ENCODE measurements at regions not wholly inside any gene's neighbourhood (a gene's known extent, or its start where the extent isn't known, plus 50 kb on each side); places are given as distances from the start of the nearest gene placed in this dataset.

GRCh38 chr10:121129266-121129665, 278.1 kb downstream of the WDR11 start:
- H3K4me1 Mint-ChIP-seq, result no peaks in the 10 kb centered on the region
- no peak for TF ChIP-seq CTCF (IDR thresholded peaks at IDR 0.05)
- TF ChIP-seq EZH2 (IDR thresholded peaks at IDR 0.05; ENCODE audit: borderline replicate concordance, insufficient read depth, low read depth, low read length, poor library complexity, severe bottlenecking), result no peak
- H3K27ac ChIP-seq (ENCODE audit: low read length in 2 of 2), result no peak overlapping the region
- H3K9me3 Mint-ChIP-seq (ENCODE audit: insufficient read depth), result no peaks in the 10 kb centered on the region
- no peaks in the 10 kb centered on the region for H3K27me3 Mint-ChIP-seq
- H2AFZ ChIP-seq (ENCODE audit: insufficient read depth, low read depth, low read length, poor library complexity, severe bottlenecking), result no peak overlapping the region
- H3K4me3 Mint-ChIP-seq, result no peak overlapping the region
- POLR2A ChIA-PET, result no interaction called here
- H3K36me3 ChIP-seq (replicated peaks in 1 of 2; ENCODE audit: control extremely low read depth in 1 of 2, control insufficient read depth in 1 of 2, extremely low read depth in 1 of 2, insufficient read depth in 2 of 2, low read length in 1 of 2), result no peaks in the 10 kb centered on the region
- 68% methylated on average over 3 of the region's 5 CpGs for WGBS (ENCODE audit: insufficient coverage)
- H3K9me3 ChIP-seq (ENCODE audit: control extremely low read depth in 1 of 3, control insufficient read depth in 2 of 3, insufficient read depth in 1 of 3, low read length in 2 of 3), result peaks cover 0 to 9% (median 0%) of the 10 kb centered on the region in 3 donors
- intact Hi-C loops (cut with micrococcal nuclease), result no loop called here
- H3K27me3 ChIP-seq (replicated peaks in 1 of 4; ENCODE audit: control extremely low read depth in 1 of 4, control insufficient read depth in 3 of 4, insufficient read depth in 4 of 4, low read length in 3 of 4), result no peaks in the 10 kb centered on the region
- H3K4me2 ChIP-seq (replicated peaks; ENCODE audit: low read depth, low read length, poor library complexity, severe bottlenecking), result no peak overlapping the region
- CTCF ChIA-PET, result no interaction called here
- no peak overlapping the region for H3K27ac Mint-ChIP-seq
- DNase-seq, result no peak
- no peak overlapping the region for H3K4me3 ChIP-seq (ENCODE audit: control extremely low read depth in 1 of 5, extremely low read depth in 1 of 5, insufficient read depth in 1 of 5, low read depth in 2 of 5, low read length in 4 of 5)
- no peaks in the 10 kb centered on the region for H4K20me1 ChIP-seq (ENCODE audit: control insufficient read depth, insufficient read depth, low read length, poor library complexity, severe bottlenecking)
- no peaks in the 10 kb centered on the region for H3K4me1 ChIP-seq (ENCODE audit: control insufficient read depth in 2 of 2, insufficient read depth in 2 of 2, low read length in 2 of 2)
- H3K9ac ChIP-seq (ENCODE audit: low read length), result no peak overlapping the region
- no peak for ATAC-seq (ENCODE audit: low read depth)
- H3K79me2 ChIP-seq (ENCODE audit: control insufficient read depth, insufficient read depth, low read length), result no peaks in the 10 kb centered on the region

GRCh38 chr10:121130382-121130781, 279.2 kb downstream of the WDR11 start:
- no peak overlapping the region for H3K9ac ChIP-seq (ENCODE audit: low read length)
- no peaks in the 10 kb centered on the region for H3K27me3 ChIP-seq (replicated peaks in 1 of 4; ENCODE audit: control extremely low read depth in 1 of 4, control insufficient read depth in 3 of 4, insufficient read depth in 4 of 4, low read length in 3 of 4)
- no peak for TF ChIP-seq EZH2 (IDR thresholded peaks at IDR 0.05; ENCODE audit: borderline replicate concordance, insufficient read depth, low read depth, low read length, poor library complexity, severe bottlenecking)
- TF ChIP-seq CTCF (IDR thresholded peaks at IDR 0.05), result no peak
- WGBS (ENCODE audit: insufficient coverage), result 100% methylated on average over 2 of the region's 5 CpGs
- no peak for ATAC-seq (ENCODE audit: low read depth)
- DNase-seq, result no peak
- Mint-ChIP-seq H3K27ac (no peak overlapping the region), H3K4me3 (no peak overlapping the region), H3K4me1 (no peaks in the 10 kb centered on the region), H3K27me3 (peaks cover 4% of the 10 kb centered on the region), H3K9me3 (ENCODE audit: insufficient read depth) (peaks cover 3% of the 10 kb centered on the region)
- H3K9me3 ChIP-seq (ENCODE audit: control extremely low read depth in 1 of 3, control insufficient read depth in 2 of 3, insufficient read depth in 1 of 3, low read length in 2 of 3), result peaks cover 0 to 9% (median 0%) of the 10 kb centered on the region in 3 donors
- no peaks in the 10 kb centered on the region for H4K20me1 ChIP-seq (ENCODE audit: control insufficient read depth, insufficient read depth, low read length, poor library complexity, severe bottlenecking)
- ChIA-PET CTCF (no interaction called here), POLR2A (no interaction called here)
- no peak overlapping the region for H3K4me2 ChIP-seq (replicated peaks; ENCODE audit: low read depth, low read length, poor library complexity, severe bottlenecking)
- H3K36me3 ChIP-seq (replicated peaks in 1 of 2; ENCODE audit: control extremely low read depth in 1 of 2, control insufficient read depth in 1 of 2, extremely low read depth in 1 of 2, insufficient read depth in 2 of 2, low read length in 1 of 2), result no peaks in the 10 kb centered on the region
- H3K79me2 ChIP-seq (ENCODE audit: control insufficient read depth, insufficient read depth, low read length), result no peaks in the 10 kb centered on the region
- no peak overlapping the region for H3K4me3 ChIP-seq (ENCODE audit: control extremely low read depth in 1 of 5, extremely low read depth in 1 of 5, insufficient read depth in 1 of 5, low read depth in 2 of 5, low read length in 4 of 5)
- no peak overlapping the region for H2AFZ ChIP-seq (ENCODE audit: insufficient read depth, low read depth, low read length, poor library complexity, severe bottlenecking)
- intact Hi-C loops (cut with micrococcal nuclease), result no loop called here
- H3K27ac ChIP-seq (ENCODE audit: low read length in 2 of 2), result no peak overlapping the region
- H3K4me1 ChIP-seq (ENCODE audit: control insufficient read depth in 2 of 2, insufficient read depth in 2 of 2, low read length in 2 of 2), result no peaks in the 10 kb centered on the region

All from B cell (primary cell).